ENCODE measurements at regions not wholly inside any gene's neighbourhood (a gene's known extent, or its start where the extent isn't known, plus 50 kb on each side); places are given as distances from the start of the nearest gene placed in this dataset.

DNA sequence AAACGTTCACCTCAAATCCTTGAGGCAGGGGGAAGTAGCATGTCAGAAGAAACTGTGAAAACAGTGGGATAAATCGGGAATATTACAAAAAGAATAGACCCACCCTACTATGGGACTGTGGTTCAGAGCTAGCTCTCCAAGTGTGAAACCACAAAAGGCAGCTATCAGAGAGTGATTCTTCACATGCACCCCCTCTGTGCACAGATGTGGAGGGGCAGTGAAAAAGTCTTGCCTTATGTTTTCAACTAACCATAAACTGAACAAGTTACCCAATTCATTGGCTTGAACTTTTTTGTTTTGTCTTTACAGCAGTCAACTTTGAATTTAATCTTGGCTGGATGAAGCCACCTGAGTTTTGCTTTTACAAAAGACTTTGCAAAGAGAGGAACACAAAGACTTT is 98.8 kb upstream of the NR4A3 start:
- TF ChIP-seq, protein P1, sequence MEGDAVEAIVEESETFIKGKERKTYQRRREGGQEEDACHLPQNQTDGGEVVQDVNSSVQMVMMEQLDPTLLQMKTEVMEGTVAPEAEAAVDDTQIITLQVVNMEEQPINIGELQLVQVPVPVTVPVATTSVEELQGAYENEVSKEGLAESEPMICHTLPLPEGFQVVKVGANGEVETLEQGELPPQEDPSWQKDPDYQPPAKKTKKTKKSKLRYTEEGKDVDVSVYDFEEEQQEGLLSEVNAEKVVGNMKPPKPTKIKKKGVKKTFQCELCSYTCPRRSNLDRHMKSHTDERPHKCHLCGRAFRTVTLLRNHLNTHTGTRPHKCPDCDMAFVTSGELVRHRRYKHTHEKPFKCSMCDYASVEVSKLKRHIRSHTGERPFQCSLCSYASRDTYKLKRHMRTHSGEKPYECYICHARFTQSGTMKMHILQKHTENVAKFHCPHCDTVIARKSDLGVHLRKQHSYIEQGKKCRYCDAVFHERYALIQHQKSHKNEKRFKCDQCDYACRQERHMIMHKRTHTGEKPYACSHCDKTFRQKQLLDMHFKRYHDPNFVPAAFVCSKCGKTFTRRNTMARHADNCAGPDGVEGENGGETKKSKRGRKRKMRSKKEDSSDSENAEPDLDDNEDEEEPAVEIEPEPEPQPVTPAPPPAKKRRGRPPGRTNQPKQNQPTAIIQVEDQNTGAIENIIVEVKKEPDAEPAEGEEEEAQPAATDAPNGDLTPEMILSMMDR (IDR thresholded peaks at IDR 0.05 in 4 of 5, conservative IDR thresholded peaks at IDR 0.05 in 1 of 5) = no peak
- TF ChIP-seq POLR2A (IDR thresholded peaks at IDR 0.05) = no peak
- in situ Hi-C loops (cut with MboI; ENCODE audit: low sequenced_read_pairs in 4 of 4) = no loop called here

GRCh38 chr9:99724640-99725039 is 97.0 kb upstream of the NR4A3 start:
- no peaks in the 10 kb centered on the region for H3K9me3 ChIP-seq
- H3K36me3 ChIP-seq = no peaks in the 10 kb centered on the region
- in situ Hi-C loops (cut with MboI; ENCODE audit: low sequenced_read_pairs in 4 of 4) = no loop called here
- TF ChIP-seq POLR2A (IDR thresholded peaks at IDR 0.05) = no peak
- TF ChIP-seq, protein P1 (IDR thresholded peaks at IDR 0.05 in 4 of 5, conservative IDR thresholded peaks at IDR 0.05 in 1 of 5) = no peak
- no peaks in the 10 kb centered on the region for H3K27me3 ChIP-seq
- H3K4me3 ChIP-seq = no peak overlapping the region
- ATAC-seq (no peak), DNase-seq (no peak)
- intact Hi-C loops (cut with DNase I; ENCODE audit: low total_unique reads) = no loop called here
- peaks cover 0 to 9% of the 10 kb centered on the region in 2 donors for H3K4me1 ChIP-seq
- H3K27ac ChIP-seq = no peak overlapping the region

More for the DNA sequence above, 98.8 kb upstream of the NR4A3 start:
- Histone ChIP-seq H3K27me3 (no peaks in the 10 kb centered on the region), H3K27ac (no peak overlapping the region), H3K4me3 (no peak overlapping the region), H3K4me1 (peaks cover 0 to 9% of the 10 kb centered on the region in 2 donors), H3K36me3 (no peaks in the 10 kb centered on the region), H3K9me3 (no peaks in the 10 kb centered on the region)
- intact Hi-C loops (cut with DNase I; ENCODE audit: low total_unique reads) = no loop called here
- ATAC-seq (no peak), DNase-seq (no peak)

DNA sequence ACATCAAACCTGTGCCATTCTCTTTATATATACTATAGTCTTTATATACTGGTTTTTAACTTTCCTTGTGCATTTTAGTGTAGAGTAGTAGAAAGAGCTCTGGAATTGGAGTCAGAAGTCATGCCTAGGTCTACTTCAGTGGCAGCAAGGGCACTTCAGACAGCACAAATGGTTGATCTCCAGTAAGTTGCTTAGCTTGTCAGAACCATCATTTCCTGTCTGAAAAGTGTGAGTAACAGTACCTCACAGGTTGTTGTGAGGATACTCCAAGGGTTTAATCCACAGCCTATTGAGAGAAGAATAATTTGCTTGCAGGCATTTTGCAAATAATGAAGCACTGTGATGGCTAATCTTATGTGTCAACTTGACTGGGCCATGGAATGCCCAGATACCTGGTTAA is 95.8 kb upstream of the NR4A3 start:
- no peak overlapping the region for H3K27ac ChIP-seq
- no peak overlapping the region for H3K4me3 ChIP-seq
- TF ChIP-seq, protein P1 (IDR thresholded peaks at IDR 0.05 in 4 of 5, conservative IDR thresholded peaks at IDR 0.05 in 1 of 5) = no peak
- no peak for TF ChIP-seq POLR2A (IDR thresholded peaks at IDR 0.05)
- H3K4me1 ChIP-seq = peaks cover 0 to 5% of the 10 kb centered on the region in 2 donors
- in situ Hi-C loops (cut with MboI; ENCODE audit: low sequenced_read_pairs in 4 of 4) = no loop called here
- intact Hi-C loops (cut with DNase I; ENCODE audit: low total_unique reads) = no loop called here
- no peak for ATAC-seq
- no peaks in the 10 kb centered on the region for H3K36me3 ChIP-seq
- no peaks in the 10 kb centered on the region for H3K9me3 ChIP-seq
- no peak for DNase-seq
- H3K27me3 ChIP-seq = no peaks in the 10 kb centered on the region

GRCh38 chr9:99726758-99727157 is 94.9 kb upstream of the NR4A3 start:
- ATAC-seq (no peak), DNase-seq (no peak)
- intact Hi-C loops (cut with DNase I; ENCODE audit: low total_unique reads) = no loop called here

More at GRCh38 chr9:99726758-99727157, 94.9 kb upstream of the NR4A3 start:
- TF ChIP-seq, protein P1 (IDR thresholded peaks at IDR 0.05 in 4 of 5, conservative IDR thresholded peaks at IDR 0.05 in 1 of 5) = no peak
- TF ChIP-seq POLR2A (IDR thresholded peaks at IDR 0.05) = no peak
- Histone ChIP-seq H3K4me1 (peaks cover 0 to 5% of the 10 kb centered on the region in 2 donors), H3K4me3 (no peak overlapping the region), H3K9me3 (no peaks in the 10 kb centered on the region), H3K27ac (no peak overlapping the region), H3K36me3 (no peaks in the 10 kb centered on the region), H3K27me3 (no peaks in the 10 kb centered on the region)
- in situ Hi-C loops (cut with MboI; ENCODE audit: low sequenced_read_pairs in 4 of 4) = no loop called here
